Kidney (tissue), 13 donors: ENCODE measurements at regions not wholly inside any gene's neighbourhood (a gene's known extent, or its start where the extent isn't known, plus 50 kb on each side); places are given as distances from the start of the nearest gene placed in this dataset.

ENCODE experiments used
- DNase-seq, 5 donors: peaks; one replicate each; pipeline ENCODE4 v3.0.0-alpha.2; 2013 to 2020
- FAIRE-seq: peaks from 2 replicates; lab custom pipeline; 2012; peaks lifted over from hg19 to GRCh38; lab: Jason Lieb, UNC
- H3K27ac ChIP-seq, 2 donors: one replicate each; pipeline ENCODE4 v1.7.0; 2013; ENCODE audit warnings: low read depth in 2 of 2, low read length in 2 of 2, inconsistent platforms in 1 of 2
- H3K27me3 ChIP-seq: one replicate; pipeline ENCODE4 v1.7.1; 2013; ENCODE audit warnings: low read length, inconsistent platforms; ENCODE audit not compliant: control insufficient read depth, insufficient read depth
- H3K36me3 ChIP-seq, 3 donors: one replicate each; pipeline versions ENCODE4 v1.7.0 to v1.7.1; 2013; ENCODE audit warnings: low read length in 3 of 3, control low read depth in 1 of 3, inconsistent platforms in 1 of 3; ENCODE audit not compliant: insufficient read depth in 3 of 3, control insufficient read depth in 2 of 3
- H3K4me1 ChIP-seq, 3 donors: one replicate each; pipeline versions ENCODE4 v1.7.0 to v1.7.1; 2013; ENCODE audit warnings: low read length in 3 of 3, inconsistent platforms in 1 of 3, low read depth in 1 of 3; ENCODE audit not compliant: control insufficient read depth in 2 of 3, insufficient read depth in 2 of 3
- H3K4me3 ChIP-seq, 3 donors: one replicate each; pipeline versions ENCODE4 v1.7.0 to v1.8.1; 2013; ENCODE audit warnings: low read length in 3 of 3, control low read depth in 1 of 3, inconsistent platforms in 1 of 3
- H3K9ac ChIP-seq, 3 donors: one replicate each; pipeline versions ENCODE4 v1.7.0 to v1.7.1; 2013; ENCODE audit warnings: low read length in 3 of 3, control low read depth in 1 of 3, inconsistent platforms in 1 of 3
- H3K9me3 ChIP-seq, 3 donors: one replicate each; pipeline versions ENCODE4 v1.7.0 to v1.7.1; 2013; ENCODE audit warnings: low read length in 3 of 3, control low read depth in 1 of 3, inconsistent platforms in 1 of 3; ENCODE audit not compliant: control insufficient read depth in 2 of 3, insufficient read depth in 1 of 3
- CTCF ChIP-seq: IDR thresholded peaks from 3 replicates; pipeline ENCODE4 v1.5.1; 2012; ENCODE audit warnings: mild to moderate bottlenecking, moderate library complexity, borderline replicate concordance; ENCODE audit not compliant: insufficient read depth; ENCODE audit errors: extremely low read depth
- intact Hi-C: fragments of 100-400 bp; cut with DNase I; formaldehyde crosslinking; loops from one replicate; pipeline ENCODE4 v1.11.1; 2022
- donor health status: control.
- donor health status: control.
- donor health status: control.
- donor health status: control.
- donor health status: control.
- donor health status: DM: yes; HTN: yes; CAD: no.
- donor health status: Normal renal cell carcinoma (clear cell type).

- Histone ChIP-seq H3K27me3 (no peaks in the 10 kb centered on the region), H3K9ac (no peak overlapping the region), H3K9me3 (peaks cover 0 to 6% (median 0%) of the 10 kb centered on the region in 3 donors), H3K4me3 (no peak overlapping the region), H3K27ac (no peak overlapping the region), H3K4me1 (peaks cover 0 to 2% (median 0%) of the 10 kb centered on the region in 3 donors), H3K36me3 (no peaks in the 10 kb centered on the region)
- TF ChIP-seq CTCF: no peak
- intact Hi-C loops: no loop called here
- no peak for DNase-seq
- FAIRE-seq: no peak
Observed at GRCh38 chr12:98405805-98406366, 109.5 kb upstream of the TMPO start.

- DNase-seq: no peak
- FAIRE-seq: no peak
- Histone ChIP-seq H3K9ac (no peak overlapping the region), H3K9me3 (peaks cover 0 to 6% (median 0%) of the 10 kb centered on the region in 3 donors), H3K27ac (no peak overlapping the region), H3K27me3 (no peaks in the 10 kb centered on the region), H3K4me3 (no peak overlapping the region), H3K4me1 (peaks cover 0 to 2% (median 0%) of the 10 kb centered on the region in 3 donors), H3K36me3 (no peaks in the 10 kb centered on the region)
- TF ChIP-seq CTCF: no peak
- intact Hi-C loops: no loop called here
Observed at GRCh38 chr12:98406378-98406777, 109.0 kb upstream of the TMPO start.

DNA sequence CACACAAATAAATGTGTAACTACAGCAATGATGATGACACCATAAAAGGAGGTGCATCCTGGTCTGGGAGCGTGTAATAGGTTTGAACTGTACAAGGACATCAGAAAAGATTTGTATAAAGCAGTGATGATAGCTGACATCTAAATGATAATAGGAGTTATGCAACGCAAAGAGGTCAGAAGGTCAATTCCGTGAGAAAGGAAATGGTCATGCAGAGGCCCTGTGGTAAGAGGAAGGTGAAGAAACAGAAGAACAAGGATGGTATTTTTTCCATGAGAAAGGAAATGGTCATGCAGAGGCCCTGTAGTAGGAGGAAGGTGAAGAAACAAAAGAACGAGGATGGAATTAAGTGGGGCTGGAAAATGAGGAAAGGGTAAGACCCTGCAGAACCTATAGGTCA lies 106.7 kb upstream of the TMPO start:
- H3K9me3 ChIP-seq: peaks cover 0 to 6% (median 0%) of the 10 kb centered on the region in 3 donors
- no peak for TF ChIP-seq CTCF
- no peak overlapping the region for H3K27ac ChIP-seq
- intact Hi-C loops: no loop called here
- no peak overlapping the region for H3K9ac ChIP-seq
- H3K4me3 ChIP-seq: no peak overlapping the region
- H3K4me1 ChIP-seq: no peaks in the 10 kb centered on the region
- no peaks in the 10 kb centered on the region for H3K27me3 ChIP-seq
- DNase-seq (no peak), FAIRE-seq (no peak)
- no peaks in the 10 kb centered on the region for H3K36me3 ChIP-seq

GRCh38 chr12:98409548-98409947 lies 105.8 kb upstream of the TMPO start:
- FAIRE-seq (no peak), DNase-seq (no peak)
- TF ChIP-seq CTCF: no peak
- Histone ChIP-seq H3K4me3 (no peak overlapping the region), H3K27me3 (no peaks in the 10 kb centered on the region), H3K27ac (no peak overlapping the region), H3K9ac (no peak overlapping the region), H3K36me3 (no peaks in the 10 kb centered on the region), H3K9me3 (peaks cover 0 to 6% (median 0%) of the 10 kb centered on the region in 3 donors), H3K4me1 (no peaks in the 10 kb centered on the region)
- intact Hi-C loops: no loop called here
